Esophagus squamous epithelium (tissue), 4 donors: ENCODE measurements at regions not wholly inside any gene's neighbourhood (a gene's known extent, or its start where the extent isn't known, plus 50 kb on each side); places are given as distances from the start of the nearest gene placed in this dataset.

Source experiments
- CTCF ChIP-seq, 6 experiments: fragments of 450-650 bp in 4 of 6; fragments of 200-600 bp in 2 of 6; sonication (generic) in 2 of 6; IDR thresholded peaks; one replicate each; pipeline ENCODE4 v1.5.1; 2016 to 2019; ENCODE audit warnings: antibody characterized with exemption in 6 of 6, mild to moderate bottlenecking in 4 of 6, moderate library complexity in 4 of 6
- POLR2A ChIP-seq, 4 donors: fragments of 450-650 bp; IDR thresholded peaks; one replicate each; pipeline ENCODE4 v1.6.1; 2017; ENCODE audit warnings: antibody characterized with exemption in 4 of 4, mild to moderate bottlenecking in 4 of 4, moderate library complexity in 3 of 4

DNA sequence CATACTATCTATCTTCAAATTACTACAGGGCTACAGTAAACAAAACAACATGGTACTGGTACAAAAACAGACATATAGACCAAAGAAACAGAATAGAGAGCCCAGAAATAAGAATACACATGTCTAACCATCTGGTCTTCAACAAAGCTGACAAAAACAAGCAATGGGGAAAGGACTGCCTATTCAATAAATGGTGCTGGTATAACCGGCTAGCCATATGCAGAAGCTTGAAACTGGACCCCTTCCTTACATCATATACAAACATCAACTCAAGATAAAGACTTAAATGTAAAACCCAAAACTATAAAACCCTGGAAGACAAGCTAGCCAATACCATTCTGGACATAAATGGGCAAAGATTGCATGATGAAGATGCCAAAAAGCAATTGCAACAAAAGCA is 1143.7 kb downstream of the DNAJB9 start:
- no peak for TF ChIP-seq CTCF (IDR thresholded peaks at IDR 0.05)
- TF ChIP-seq POLR2A (IDR thresholded peaks at IDR 0.05), result no peak
